SU-DHL-6 (cell line): ENCODE measurements at regions not wholly inside any gene's neighbourhood (a gene's known extent, or its start where the extent isn't known, plus 50 kb on each side); places are given as distances from the start of the nearest gene placed in this dataset.

Source experiments
- H2AFZ ChIP-seq: fragments of 200-600 bp; sonication (generic); 2 replicates; pipeline ENCODE4 v1.6.1; 2014; ENCODE audit warnings: low read depth, mild to moderate bottlenecking, moderate library complexity, mixed read lengths, antibody characterized with exemption, low read length; ENCODE audit not compliant: severe bottlenecking
- H3F3A ChIP-seq: fragments of 200-600 bp; shearing (Covaris generic); 2 replicates; pipeline ENCODE4 v1.6.0; 2016; ENCODE audit warnings: antibody characterized with exemption, mild to moderate bottlenecking; ENCODE audit not compliant: insufficient read depth
- H3K27ac ChIP-seq: fragments of 200-600 bp; sonication (generic); 2 replicates; pipeline ENCODE4 v1.5.1; 2016; ENCODE audit warnings: low read depth, mild to moderate bottlenecking, low read length, moderate library complexity, mixed read lengths
- H3K27me3 ChIP-seq: fragments of 200-600 bp; sonication (generic), shearing (Covaris generic); 2 replicates; pipeline ENCODE4 v1.6.0; 2014; ENCODE audit warnings: mild to moderate bottlenecking, low read length
- H3K36me3 ChIP-seq: fragments of 200-600 bp; sonication (generic); 2 replicates; pipeline ENCODE4 v1.6.1; 2014; ENCODE audit warnings: mild to moderate bottlenecking, low read length, mixed read lengths
- H3K4me2 ChIP-seq: fragments of 300-600, 200-600 bp; shearing (Covaris generic), sonication (generic); 2 replicates; pipeline ENCODE4 v1.6.0; 2014; ENCODE audit warnings: low read length, low read depth, mild to moderate bottlenecking; ENCODE audit not compliant: poor library complexity, severe bottlenecking
- H3K4me3 ChIP-seq: fragments of 200-600 bp; sonication (generic); 2 replicates; pipeline ENCODE4 v1.5.1; 2014; ENCODE audit warnings: antibody characterized with exemption, low read length, mild to moderate bottlenecking, mixed read lengths; ENCODE audit not compliant: insufficient read depth, poor library complexity, severe bottlenecking
- H3K79me2 ChIP-seq: fragments of 200-600 bp; sonication (generic); 2 replicates; pipeline ENCODE4 v1.6.1; 2014; ENCODE audit warnings: mild to moderate bottlenecking, low read length, moderate library complexity; ENCODE audit not compliant: insufficient read depth
- H3K9ac ChIP-seq: fragments of 200-600 bp; sonication (generic); 2 replicates; pipeline ENCODE4 v1.7.0; 2014; ENCODE audit warnings: mild to moderate bottlenecking, low read length
- H3K9me2 ChIP-seq: fragments of 200-600 bp; sonication (generic); replicated peaks from 2 replicates; pipeline ENCODE4 v1.6.1; 2014; ENCODE audit warnings: low read length; ENCODE audit not compliant: insufficient read depth
- H3K9me3 ChIP-seq: fragments of 200-600 bp; sonication (generic); 2 replicates; pipeline ENCODE4 v1.6.1; 2014; ENCODE audit warnings: low read length, mixed read lengths; ENCODE audit not compliant: insufficient read depth
- H4K20me1 ChIP-seq: fragments of 200-600 bp; sonication (generic); 2 replicates; pipeline ENCODE4 v1.6.1; 2014; ENCODE audit warnings: low read depth, mild to moderate bottlenecking, antibody characterized with exemption, low read length, moderate library complexity, mixed read lengths
- EZH2phosphoT487 ChIP-seq: fragments of 200-600 bp; sonication (generic), shearing (Covaris generic); conservative IDR thresholded peaks from 2 replicates; pipeline ENCODE4 v1.6.1; 2018; ENCODE audit warnings: mild to moderate bottlenecking, antibody characterized with exemption, low read length, moderate library complexity, mixed read lengths
- TF ChIP-seq, protein P1 (sequence below): fragments of 200-600 bp; sonication (generic); IDR thresholded peaks from one replicate; pipeline ENCODE4 v1.5.1; 2017; ENCODE audit warnings: antibody characterized with exemption, mild to moderate bottlenecking, low read length, moderate library complexity; ENCODE audit not compliant: insufficient read depth, poor library complexity, severe bottlenecking

DNA sequence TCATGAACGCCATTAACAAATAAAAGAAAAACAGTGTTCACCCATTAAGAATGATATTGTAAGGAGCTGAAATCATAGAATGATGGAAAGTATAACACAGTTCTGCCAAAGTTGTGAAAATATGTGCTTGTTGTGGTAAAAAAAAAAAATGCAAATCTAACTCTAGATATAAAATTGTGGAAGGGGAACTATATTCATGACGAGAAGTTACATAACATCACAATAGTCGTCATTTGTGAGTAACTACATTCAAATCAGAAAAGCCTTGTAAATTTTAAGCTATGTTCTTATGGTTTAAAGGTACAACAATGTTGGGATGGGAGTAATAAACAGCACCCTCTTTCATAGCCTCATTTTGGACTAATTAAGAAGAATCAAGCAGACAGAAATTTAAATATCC is 57.6 kb upstream of the PRDM8 start:
- Histone ChIP-seq H3K9me2 (no peaks in the 10 kb centered on the region), H4K20me1 (no peaks in the 10 kb centered on the region), H3K4me3 (no peak overlapping the region), H3K4me2 (no peak overlapping the region), H2AFZ (no peak overlapping the region), H3K27ac (no peak overlapping the region), H3K9me3 (no peaks in the 10 kb centered on the region), H3K27me3 (no peaks in the 10 kb centered on the region), H3K9ac (no peak overlapping the region), H3K79me2 (no peaks in the 10 kb centered on the region), H3F3A (no peaks in the 10 kb centered on the region), H3K36me3 (no peaks in the 10 kb centered on the region)
- TF ChIP-seq, protein P1, sequence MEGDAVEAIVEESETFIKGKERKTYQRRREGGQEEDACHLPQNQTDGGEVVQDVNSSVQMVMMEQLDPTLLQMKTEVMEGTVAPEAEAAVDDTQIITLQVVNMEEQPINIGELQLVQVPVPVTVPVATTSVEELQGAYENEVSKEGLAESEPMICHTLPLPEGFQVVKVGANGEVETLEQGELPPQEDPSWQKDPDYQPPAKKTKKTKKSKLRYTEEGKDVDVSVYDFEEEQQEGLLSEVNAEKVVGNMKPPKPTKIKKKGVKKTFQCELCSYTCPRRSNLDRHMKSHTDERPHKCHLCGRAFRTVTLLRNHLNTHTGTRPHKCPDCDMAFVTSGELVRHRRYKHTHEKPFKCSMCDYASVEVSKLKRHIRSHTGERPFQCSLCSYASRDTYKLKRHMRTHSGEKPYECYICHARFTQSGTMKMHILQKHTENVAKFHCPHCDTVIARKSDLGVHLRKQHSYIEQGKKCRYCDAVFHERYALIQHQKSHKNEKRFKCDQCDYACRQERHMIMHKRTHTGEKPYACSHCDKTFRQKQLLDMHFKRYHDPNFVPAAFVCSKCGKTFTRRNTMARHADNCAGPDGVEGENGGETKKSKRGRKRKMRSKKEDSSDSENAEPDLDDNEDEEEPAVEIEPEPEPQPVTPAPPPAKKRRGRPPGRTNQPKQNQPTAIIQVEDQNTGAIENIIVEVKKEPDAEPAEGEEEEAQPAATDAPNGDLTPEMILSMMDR = no peak
- TF ChIP-seq EZH2phosphoT487 = no peak

GRCh38 chr4:80138551-80139538 is 58.5 kb upstream of the PRDM8 start:
- Histone ChIP-seq H3K36me3 (no peaks in the 10 kb centered on the region), H3K9ac (no peak overlapping the region), H3K4me3 (no peak overlapping the region), H3F3A (no peaks in the 10 kb centered on the region), H3K27me3 (no peaks in the 10 kb centered on the region), H3K9me3 (no peaks in the 10 kb centered on the region), H2AFZ (no peak overlapping the region), H3K4me2 (no peak overlapping the region), H4K20me1 (no peaks in the 10 kb centered on the region), H3K9me2 (no peaks in the 10 kb centered on the region), H3K27ac (no peak overlapping the region), H3K79me2 (no peaks in the 10 kb centered on the region)
- TF ChIP-seq, protein P1 = no peak
- no peak for TF ChIP-seq EZH2phosphoT487

GRCh38 chr4:80137631-80138030 is 59.7 kb upstream of the PRDM8 start:
- H3K4me3 ChIP-seq = no peak overlapping the region
- H3K9me3 ChIP-seq = no peaks in the 10 kb centered on the region
- no peaks in the 10 kb centered on the region for H3F3A ChIP-seq
- no peak overlapping the region for H2AFZ ChIP-seq
- no peaks in the 10 kb centered on the region for H4K20me1 ChIP-seq
- TF ChIP-seq EZH2phosphoT487 = no peak
- TF ChIP-seq, protein P1 = no peak
- no peaks in the 10 kb centered on the region for H3K36me3 ChIP-seq
- H3K27ac ChIP-seq = no peak overlapping the region
- H3K27me3 ChIP-seq = no peaks in the 10 kb centered on the region
- no peak overlapping the region for H3K9ac ChIP-seq
- H3K4me2 ChIP-seq = no peak overlapping the region
- no peaks in the 10 kb centered on the region for H3K9me2 ChIP-seq
- no peaks in the 10 kb centered on the region for H3K79me2 ChIP-seq
